ENCODE measurements at regions not wholly inside any gene's neighbourhood (a gene's known extent, or its start where the extent isn't known, plus 50 kb on each side); places are given as distances from the start of the nearest gene placed in this dataset.

DNA sequence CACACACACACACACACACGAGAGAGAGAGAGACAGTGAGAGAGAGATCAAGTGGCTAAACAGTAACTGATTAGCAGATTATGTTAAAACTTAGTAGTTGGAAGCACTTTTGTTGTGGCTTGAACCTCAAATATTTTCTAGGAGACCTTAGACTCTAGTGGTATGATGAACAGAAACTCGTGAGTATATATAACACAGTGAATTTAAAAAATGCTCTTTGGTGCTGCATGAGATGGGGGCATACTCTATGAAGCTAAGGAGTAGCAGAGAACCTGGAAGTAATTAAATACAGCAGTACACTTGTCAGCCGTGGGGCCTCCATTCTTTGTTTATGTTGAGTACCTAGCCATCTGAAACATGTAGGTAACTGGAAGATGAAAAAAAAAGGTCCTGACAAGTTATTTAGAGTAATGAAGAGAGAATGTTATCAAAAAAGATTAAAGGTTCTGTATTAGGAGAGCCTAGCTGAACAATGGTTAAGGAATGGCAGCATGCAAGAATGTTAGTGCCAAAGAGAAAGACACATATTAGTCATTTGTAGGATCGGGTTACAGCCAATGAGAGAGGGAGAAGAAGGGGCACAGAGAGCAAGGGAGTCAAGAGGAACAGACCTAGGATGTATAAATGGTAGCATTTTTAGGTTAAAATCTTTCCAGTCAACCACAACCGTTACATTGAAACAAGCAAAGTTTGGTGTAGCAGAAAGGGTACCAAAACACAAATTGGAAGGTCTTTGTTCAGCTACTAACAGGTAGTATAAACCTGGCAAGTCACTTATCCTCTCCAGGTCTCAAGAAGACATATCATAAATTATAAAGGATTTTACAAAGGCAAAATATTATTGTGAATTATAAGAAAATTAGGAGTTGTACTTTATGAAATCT lies 316.7 kb upstream of the DIPK2B start:
- TF ChIP-seq CTCF (IDR thresholded peaks at IDR 0.05; ENCODE audit: insufficient read depth, low read length) (no peak), POLR2AphosphoS5 (IDR thresholded peaks at IDR 0.05; ENCODE audit: low read depth) (no peak), GABPA (IDR thresholded peaks at IDR 0.05; ENCODE audit: low read depth) (no peak), REST (IDR thresholded peaks at IDR 0.05; ENCODE audit: insufficient replicate concordance, low read depth) (no peak), SPI1 (IDR thresholded peaks at IDR 0.05; ENCODE audit: borderline replicate concordance, low read depth) (no peak)
